Thyroid gland (tissue), 4 donors: ENCODE measurements at regions not wholly inside any gene's neighbourhood (a gene's known extent, or its start where the extent isn't known, plus 50 kb on each side); places are given as distances from the start of the nearest gene placed in this dataset.
"Not testable (repeated sequence)": the region's sequence is repeated elsewhere in the genome, so short reads cannot be mapped to it uniquely, and the experiment has no call there.

Source experiments
- DNase-seq, 2 donors: peaks; one replicate each; pipeline ENCODE4 v3.0.0-alpha.2; 2019
- H3K27ac ChIP-seq, 3 donors: fragments of 200-600 bp; sonication (generic); 1 replicate in 2 of 3; 2 replicates in 1 of 3; pipeline ENCODE4 v1.5.1; 2016 to 2019; ENCODE audit warnings: mild to moderate bottlenecking in 1 of 3, moderate library complexity in 1 of 3
- H3K27me3 ChIP-seq: fragments of 200-600 bp; sonication (generic); one replicate; pipeline ENCODE4 v1.5.1; 2019
- H3K36me3 ChIP-seq, 2 donors: fragments of 200-600 bp; sonication (generic); one replicate each; pipeline ENCODE4 v1.5.1; 2016 to 2019
- H3K4me1 ChIP-seq, 2 donors: fragments of 200-600 bp; sonication (generic); one replicate each; pipeline ENCODE4 v1.5.1; 2017 to 2019
- H3K4me3 ChIP-seq, 3 donors: fragments of 200-600 bp; sonication (generic); replicated peaks in 1 of 3; 1 replicate in 2 of 3; 2 replicates in 1 of 3; pipeline ENCODE4 v1.5.1; 2016; ENCODE audit warnings: mild to moderate bottlenecking in 1 of 3
- H3K9me3 ChIP-seq: fragments of 200-600 bp; sonication (generic); one replicate; pipeline ENCODE4 v1.5.1; 2017
- CTCF ChIP-seq, 6 experiments: fragments of 200-600 bp in 3 of 6; fragments of 450-650 bp in 3 of 6; sonication (generic) in 3 of 6; IDR thresholded peaks; one replicate each; pipeline ENCODE4 v1.5.1; 2016 to 2019; ENCODE audit warnings: antibody characterized with exemption in 6 of 6, mild to moderate bottlenecking in 2 of 6, inconsistent platforms in 1 of 6, moderate library complexity in 1 of 6
- POLR2A ChIP-seq, 2 donors: fragments of 450-650 bp; IDR thresholded peaks; one replicate each; pipeline ENCODE4 v1.6.1; 2017; ENCODE audit warnings: antibody characterized with exemption in 2 of 2, mild to moderate bottlenecking in 2 of 2, moderate library complexity in 1 of 2
- WGBS, 2 donors: methylation state at CpG; one replicate each; pipeline ENCODE4 v1.1.5; 2017; 5-methylcytosine and 5-hydroxymethylcytosine counted together
- intact Hi-C: fragments of 100-400 bp; cut with DNase I; formaldehyde crosslinking; loops from one replicate; pipeline ENCODE4 v1.15.1; 2023

- Histone ChIP-seq H3K36me3 (no peaks in the 10 kb centered on the region), H3K4me3 (no peak overlapping the region), H3K4me1 (no peaks in the 10 kb centered on the region), H3K27ac (no peak overlapping the region), H3K9me3 (no peaks in the 10 kb centered on the region), H3K27me3 (no peaks in the 10 kb centered on the region)
- intact Hi-C loops = no loop called here
- TF ChIP-seq CTCF (IDR thresholded peaks at IDR 0.05) = no peak
- no peak for DNase-seq
- 77 to 78% methylated on average over 12 of the region's 12 CpGs for WGBS, 2 donors
These were observed 1127.4 kb downstream of the RPIA start for GRCh38 chr2:89818873-89819272.

- no peaks in the 10 kb centered on the region for H3K4me1 ChIP-seq
- H3K36me3 ChIP-seq = no peaks in the 10 kb centered on the region
- intact Hi-C loops = no loop called here
- no peak for DNase-seq
- WGBS, 2 donors = 82 to 85% methylated on average over 2 of the region's 2 CpGs
- TF ChIP-seq POLR2A (IDR thresholded peaks at IDR 0.05) (no peak), CTCF (IDR thresholded peaks at IDR 0.05) (no peak)
- no peak overlapping the region for H3K27ac ChIP-seq
- no peaks in the 10 kb centered on the region for H3K27me3 ChIP-seq
- H3K4me3 ChIP-seq = no peak overlapping the region
- H3K9me3 ChIP-seq = no peaks in the 10 kb centered on the region
These were observed 1128.3 kb downstream of the RPIA start for GRCh38 chr2:89819809-89820208.

GRCh38 chr2:89820248-89820647, 1128.8 kb downstream of the RPIA start:
- TF ChIP-seq POLR2A (IDR thresholded peaks at IDR 0.05) (no peak), CTCF (IDR thresholded peaks at IDR 0.05) (no peak)
- no peak for DNase-seq
- H3K27ac ChIP-seq = no peak overlapping the region
- H3K9me3 ChIP-seq = peaks cover 2% of the 10 kb centered on the region
- H3K4me3 ChIP-seq = no peak overlapping the region
- WGBS, 2 donors = 66 to 72% methylated on average over 9 of the region's 9 CpGs
- H3K27me3 ChIP-seq = no peaks in the 10 kb centered on the region
- H3K4me1 ChIP-seq = no peaks in the 10 kb centered on the region
- intact Hi-C loops = no loop called here
- no peaks in the 10 kb centered on the region for H3K36me3 ChIP-seq

GRCh38 chr2:89821455-89821945, 1130.0 kb downstream of the RPIA start:
- H3K4me1 ChIP-seq = no peaks in the 10 kb centered on the region
- no peaks in the 10 kb centered on the region for H3K27me3 ChIP-seq
- WGBS, 2 donors = 65 to 66% methylated on average over 8 of the region's 8 CpGs
- no peak for DNase-seq
- H3K9me3 ChIP-seq = peaks cover 11% of the 10 kb centered on the region
- no peaks in the 10 kb centered on the region for H3K36me3 ChIP-seq
- TF ChIP-seq CTCF (IDR thresholded peaks at IDR 0.05) (no peak), POLR2A (IDR thresholded peaks at IDR 0.05) (no peak)
- intact Hi-C loops = no loop called here
- H3K4me3 ChIP-seq = no peak overlapping the region
- H3K27ac ChIP-seq = no peak overlapping the region

- 72 to 75% methylated on average over 11 of the region's 11 CpGs for WGBS, 2 donors
- H3K4me1 ChIP-seq, intact Hi-C loops, DNase-seq, H3K36me3 ChIP-seq, H3K4me3 ChIP-seq, H3K27me3 ChIP-seq, H3K27ac ChIP-seq: not testable (repeated sequence)
- peaks cover 17% of the 10 kb centered on the region for H3K9me3 ChIP-seq
These were observed 1130.9 kb downstream of the RPIA start for GRCh38 chr2:89822342-89822741.

- Histone ChIP-seq H3K27me3 (no peaks in the 10 kb centered on the region), H3K27ac (no peak overlapping the region), H3K36me3 (no peaks in the 10 kb centered on the region), H3K4me1 (no peaks in the 10 kb centered on the region), H3K9me3 (peaks cover 17% of the 10 kb centered on the region), H3K4me3 (no peak overlapping the region)
- TF ChIP-seq CTCF (IDR thresholded peaks at IDR 0.05) (no peak), POLR2A (IDR thresholded peaks at IDR 0.05) (no peak)
- 62 to 66% methylated on average over 5 of the region's 5 CpGs for WGBS, 2 donors
- no peak for DNase-seq
- intact Hi-C loops = no loop called here
These were observed 1132.1 kb downstream of the RPIA start for GRCh38 chr2:89823556-89823955.
